CD4-positive, alpha-beta T cell (primary cell): ENCODE measurements at regions not wholly inside any gene's neighbourhood (a gene's known extent, or its start where the extent isn't known, plus 50 kb on each side); places are given as distances from the start of the nearest gene placed in this dataset.

Source experiments
- ATAC-seq: fragments of 200-7000 bp; cut with Tn5 transposase; one replicate; pipeline ENCODE4 v1.10.0; 2022; ENCODE audit warnings: mild to moderate bottlenecking; ENCODE audit not compliant: poor library complexity
- CTCF ChIA-PET: fragments of 350-600 bp; sonication (Branson Sonifier 250); formaldehyde crosslinking; loops from one replicate; lab custom pipeline; 2021; ENCODE audit warnings: antibody characterized with exemption, inconsistent platforms; lab: Charles Lee
- POLR2A ChIA-PET: fragments of 350-600 bp; sonication (Branson Sonifier 250); formaldehyde crosslinking; loops from one replicate; lab custom pipeline; 2021; ENCODE audit warnings: antibody characterized with exemption, inconsistent platforms; lab: Charles Lee
- DNase-seq, 14 experiments: peaks; one replicate each; pipeline ENCODE4 v3.0.0-alpha.2; 2013 to 2020; ENCODE audit warnings: mixed read lengths in 2 of 14
- H3K27ac ChIP-seq, 2 donors: one replicate each; pipeline versions ENCODE4 v1.5.1 to v1.7.0; 2013; ENCODE audit warnings: low read length in 2 of 2, low read depth in 1 of 2, mild to moderate bottlenecking in 1 of 2
- H3K27me3 ChIP-seq, 2 experiments: 1 replicate in 1 of 2; 2 replicates in 1 of 2; pipeline versions ENCODE4 v1.6.1 to v1.7.0; 2013; ENCODE audit warnings: low read length in 2 of 2, control low read depth in 1 of 2, mild to moderate bottlenecking in 1 of 2, moderate library complexity in 1 of 2; ENCODE audit not compliant: insufficient read depth in 2 of 2, control insufficient read depth in 1 of 2
- H3K36me3 ChIP-seq: one replicate; pipeline ENCODE4 v1.6.1; 2013; ENCODE audit warnings: low read length, control low read depth; ENCODE audit not compliant: insufficient read depth
- H3K4me1 ChIP-seq: one replicate; pipeline ENCODE4 v1.6.1; 2013; ENCODE audit warnings: low read length, control low read depth; ENCODE audit not compliant: insufficient read depth
- H3K4me3 ChIP-seq: one replicate; pipeline ENCODE4 v1.5.1; 2013; ENCODE audit warnings: mild to moderate bottlenecking, low read length, moderate library complexity
- H3K9me3 ChIP-seq, 2 experiments: 1 replicate in 1 of 2; 2 replicates in 1 of 2; pipeline versions ENCODE4 v1.6.1 to v1.7.0; 2013; ENCODE audit warnings: low read length in 2 of 2, mild to moderate bottlenecking in 2 of 2, control low read depth in 1 of 2, moderate library complexity in 1 of 2; ENCODE audit not compliant: control insufficient read depth in 1 of 2, insufficient read depth in 1 of 2
- H3K27ac Mint-ChIP-seq: one replicate; pipeline ENCODE4 v1.8.0; 2020; ENCODE audit warnings: mixed read lengths
- H3K27me3 Mint-ChIP-seq: one replicate; pipeline ENCODE4 v1.8.0; 2021; ENCODE audit warnings: mixed read lengths
- H3K36me3 Mint-ChIP-seq: one replicate; pipeline ENCODE4 v1.8.0; 2021; ENCODE audit warnings: low read depth, mixed read lengths
- H3K4me1 Mint-ChIP-seq: one replicate; pipeline ENCODE4 v1.8.0; 2021; ENCODE audit warnings: low read depth, mixed read lengths
- H3K4me3 Mint-ChIP-seq: one replicate; pipeline ENCODE4 v1.8.0; 2020; ENCODE audit warnings: mild to moderate bottlenecking, mixed read lengths
- H3K9me3 Mint-ChIP-seq: one replicate; pipeline ENCODE4 v1.8.0; 2020; ENCODE audit warnings: mixed read lengths
- CTCF ChIP-seq: fragments of 200-600 bp; IDR thresholded peaks from one replicate; pipeline ENCODE4 v1.8.0; 2022; ENCODE audit warnings: antibody characterized with exemption, mild to moderate bottlenecking
- intact Hi-C, 2 experiments: fragments of 100-400 bp; cut with DNase I in 1 of 2; cut with micrococcal nuclease in 1 of 2; formaldehyde crosslinking; loops; one replicate each; pipeline versions ENCODE4 v1.15.1 to v1.9.0; 2023 to 2025; cut with DNase I, micrococcal nuclease

- ChIA-PET POLR2A (no interaction called here), CTCF (no interaction called here)
- no peak for TF ChIP-seq CTCF
- no peak overlapping the region for H3K4me3 ChIP-seq
- Mint-ChIP-seq H3K4me1 (no peaks in the 10 kb centered on the region), H3K36me3 (no peaks in the 10 kb centered on the region), H3K27me3 (peaks cover 29% of the 10 kb centered on the region), H3K4me3 (no peak overlapping the region), H3K9me3 (no peaks in the 10 kb centered on the region), H3K27ac (no peak overlapping the region)
- no peak for ATAC-seq
- H3K36me3 ChIP-seq = no peaks in the 10 kb centered on the region
- no peak overlapping the region for H3K27ac ChIP-seq
- no peaks in the 10 kb centered on the region for H3K9me3 ChIP-seq
- H3K4me1 ChIP-seq = no peaks in the 10 kb centered on the region
- peaks cover 0 to 3% of the 10 kb centered on the region in 2 experiments for H3K27me3 ChIP-seq
- DNase-seq = no peak
- intact Hi-C loops = no loop called here
These were observed 308.5 kb upstream of the TMTC4 start for GRCh38 chr13:100983111-100983510.

- CTCF ChIA-PET = no interaction called here
These were observed 305.6 kb upstream of the TMTC4 start for GRCh38 chr13:100980171-100980570.

GRCh38 chr13:100977841-100978240, 303.2 kb upstream of the TMTC4 start:
- peaks cover 2% of the 10 kb centered on the region for H3K9me3 Mint-ChIP-seq
- intact Hi-C loops = no loop called here
- no peak overlapping the region for H3K27ac Mint-ChIP-seq
- ATAC-seq (no peak), DNase-seq (no peak)
- H3K4me1 ChIP-seq = no peaks in the 10 kb centered on the region
- ChIA-PET POLR2A (no interaction called here), CTCF (no interaction called here)
- H3K36me3 ChIP-seq = no peaks in the 10 kb centered on the region
- no peaks in the 10 kb centered on the region for H3K9me3 ChIP-seq
- H3K27me3 ChIP-seq = peaks cover 0 to 3% of the 10 kb centered on the region in 2 experiments
- no peak overlapping the region for H3K4me3 Mint-ChIP-seq
- TF ChIP-seq CTCF = no peak
- no peaks in the 10 kb centered on the region for H3K4me1 Mint-ChIP-seq
- H3K4me3 ChIP-seq = no peak overlapping the region
- no peaks in the 10 kb centered on the region for H3K36me3 Mint-ChIP-seq
- no peak overlapping the region for H3K27ac ChIP-seq
- H3K27me3 Mint-ChIP-seq = peaks cover 41% of the 10 kb centered on the region

More at GRCh38 chr13:100980171-100980570, 305.6 kb upstream of the TMTC4 start:
- DNase-seq = no peak
- Mint-ChIP-seq H3K9me3 (no peaks in the 10 kb centered on the region), H3K27ac (no peak overlapping the region), H3K4me1 (no peaks in the 10 kb centered on the region), H3K4me3 (no peak overlapping the region), H3K27me3 (peaks cover 35% of the 10 kb centered on the region), H3K36me3 (no peaks in the 10 kb centered on the region)
- ATAC-seq = no peak
- intact Hi-C loops = no loop called here
- TF ChIP-seq CTCF = no peak
- H3K27ac ChIP-seq = no peak overlapping the region
- H3K27me3 ChIP-seq = peaks cover 0 to 7% of the 10 kb centered on the region in 2 experiments
- no peaks in the 10 kb centered on the region for H3K9me3 ChIP-seq
- POLR2A ChIA-PET = no interaction called here
- H3K4me1 ChIP-seq = no peaks in the 10 kb centered on the region
- no peak overlapping the region for H3K4me3 ChIP-seq
- H3K36me3 ChIP-seq = no peaks in the 10 kb centered on the region
